OCI-LY1 (cell line): ENCODE measurements at regions not wholly inside any gene's neighbourhood (a gene's known extent, or its start where the extent isn't known, plus 50 kb on each side); places are given as distances from the start of the nearest gene placed in this dataset.
"Not testable (repeated sequence)": the region's sequence is repeated elsewhere in the genome, so short reads cannot be mapped to it uniquely, and the experiment has no call there.

Experiments used
- EZH2 ChIP-seq: fragments of 200-600 bp; sonication (generic), shearing (Covaris generic); IDR thresholded peaks from 2 replicates; pipeline ENCODE4 v1.8.0; 2017; ENCODE audit warnings: borderline replicate concordance, mixed run types, mild to moderate bottlenecking, antibody characterized with exemption, low read length, moderate library complexity, mixed read lengths
- TF ChIP-seq, protein P1 (sequence below): fragments of 200-600 bp; sonication (generic), shearing (Covaris generic); IDR thresholded peaks from 2 replicates; pipeline ENCODE4 v1.5.1; 2017; ENCODE audit warnings: mild to moderate bottlenecking, antibody characterized with exemption, low read length, moderate library complexity, mixed read lengths

DNA sequence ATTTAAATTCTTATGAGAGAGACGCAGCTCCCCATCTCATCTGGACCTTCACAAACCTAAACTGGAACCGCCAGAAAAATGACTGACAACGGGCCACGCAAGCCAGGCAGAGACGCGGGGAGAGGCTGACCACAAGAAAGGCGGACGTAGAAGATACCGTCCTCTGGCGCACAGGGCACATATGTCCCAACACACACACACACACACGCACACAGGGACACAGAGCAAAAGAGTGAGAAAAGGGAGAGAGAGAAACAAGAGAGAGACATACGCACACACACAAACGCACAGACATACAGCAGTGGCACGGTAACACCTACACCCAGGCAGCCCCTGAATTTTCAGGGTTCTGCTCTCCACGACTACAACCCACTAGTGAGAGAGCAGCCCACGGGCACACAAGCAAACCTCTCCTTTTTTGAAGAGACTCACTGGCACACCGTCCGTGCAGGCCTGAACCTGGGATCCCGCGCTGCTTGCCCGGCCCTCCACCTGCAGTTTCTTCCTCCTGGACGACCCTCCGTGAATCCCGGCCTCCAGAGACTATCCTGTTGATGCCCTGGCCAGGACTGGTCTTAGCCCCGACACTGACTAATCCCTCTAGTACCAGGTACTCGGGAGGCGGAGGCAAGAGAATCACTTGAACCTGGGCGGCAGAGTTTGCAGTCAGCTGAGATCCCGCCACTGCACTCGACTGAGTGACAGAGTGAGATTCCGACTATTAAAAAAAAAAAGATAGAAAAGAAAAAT is 156.5 kb upstream of the ZNF337 start:
- TF ChIP-seq, protein P1, sequence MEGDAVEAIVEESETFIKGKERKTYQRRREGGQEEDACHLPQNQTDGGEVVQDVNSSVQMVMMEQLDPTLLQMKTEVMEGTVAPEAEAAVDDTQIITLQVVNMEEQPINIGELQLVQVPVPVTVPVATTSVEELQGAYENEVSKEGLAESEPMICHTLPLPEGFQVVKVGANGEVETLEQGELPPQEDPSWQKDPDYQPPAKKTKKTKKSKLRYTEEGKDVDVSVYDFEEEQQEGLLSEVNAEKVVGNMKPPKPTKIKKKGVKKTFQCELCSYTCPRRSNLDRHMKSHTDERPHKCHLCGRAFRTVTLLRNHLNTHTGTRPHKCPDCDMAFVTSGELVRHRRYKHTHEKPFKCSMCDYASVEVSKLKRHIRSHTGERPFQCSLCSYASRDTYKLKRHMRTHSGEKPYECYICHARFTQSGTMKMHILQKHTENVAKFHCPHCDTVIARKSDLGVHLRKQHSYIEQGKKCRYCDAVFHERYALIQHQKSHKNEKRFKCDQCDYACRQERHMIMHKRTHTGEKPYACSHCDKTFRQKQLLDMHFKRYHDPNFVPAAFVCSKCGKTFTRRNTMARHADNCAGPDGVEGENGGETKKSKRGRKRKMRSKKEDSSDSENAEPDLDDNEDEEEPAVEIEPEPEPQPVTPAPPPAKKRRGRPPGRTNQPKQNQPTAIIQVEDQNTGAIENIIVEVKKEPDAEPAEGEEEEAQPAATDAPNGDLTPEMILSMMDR = not testable (repeated sequence)
- not testable (repeated sequence) for TF ChIP-seq EZH2
